HG03060 (cell line): ENCODE measurements at regions not wholly inside any gene's neighbourhood (a gene's known extent, or its start where the extent isn't known, plus 50 kb on each side); places are given as distances from the start of the nearest gene placed in this dataset.

Experiments
- ATAC-seq: cut with Tn5 transposase; IDR thresholded peaks from one replicate; pipeline ENCODE4 v1.9.1; 2021; ENCODE audit warnings: low read depth, moderate number of reproducible peaks; ENCODE audit not compliant: unreplicated experiment

DNA sequence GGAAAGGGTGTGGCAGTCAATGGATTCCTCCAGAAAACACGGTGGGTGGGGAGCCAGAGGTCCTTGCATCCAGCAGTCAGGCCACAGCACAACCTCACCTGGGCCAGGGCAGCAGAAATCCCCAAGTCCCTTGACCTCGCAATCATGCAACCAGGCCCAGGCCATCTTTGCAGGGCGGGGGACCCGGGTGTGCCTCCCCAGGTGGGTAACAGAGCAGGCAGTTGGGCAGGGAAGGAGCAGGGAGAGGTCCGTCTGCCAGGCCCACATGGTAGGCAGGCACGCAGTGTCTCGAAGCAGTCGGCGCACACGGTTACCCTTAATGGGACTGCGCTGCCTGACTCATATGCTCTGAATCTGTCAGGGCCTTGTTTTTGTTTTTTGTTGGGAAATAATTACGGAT lies 153.0 kb downstream of the RBFOX3 start:
- ATAC-seq: no peak

GRCh38 chr17:79457376-79457775 lies 153.5 kb downstream of the RBFOX3 start:
- ATAC-seq: no peak

DNA sequence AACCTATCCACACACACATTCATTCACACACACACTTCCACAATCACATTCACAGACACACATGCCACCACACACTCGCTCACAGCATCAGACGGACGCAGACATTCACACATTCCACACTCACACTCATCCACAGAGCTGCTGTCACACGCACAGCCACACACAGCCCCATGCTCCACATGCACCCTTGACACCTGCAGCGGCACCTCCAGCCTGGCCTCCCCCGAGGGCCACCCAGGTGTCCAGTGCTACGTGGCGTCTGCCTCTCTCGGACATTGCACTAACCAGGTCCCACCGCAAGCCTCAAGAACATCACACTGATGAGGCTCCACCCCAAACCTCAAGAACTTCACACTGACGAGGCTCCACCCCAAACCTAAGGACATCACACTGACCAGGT lies 155.2 kb downstream of the RBFOX3 start:
- ATAC-seq: no peak

- no peak for ATAC-seq
These were observed 156.0 kb downstream of the RBFOX3 start for GRCh38 chr17:79454826-79455225.

DNA sequence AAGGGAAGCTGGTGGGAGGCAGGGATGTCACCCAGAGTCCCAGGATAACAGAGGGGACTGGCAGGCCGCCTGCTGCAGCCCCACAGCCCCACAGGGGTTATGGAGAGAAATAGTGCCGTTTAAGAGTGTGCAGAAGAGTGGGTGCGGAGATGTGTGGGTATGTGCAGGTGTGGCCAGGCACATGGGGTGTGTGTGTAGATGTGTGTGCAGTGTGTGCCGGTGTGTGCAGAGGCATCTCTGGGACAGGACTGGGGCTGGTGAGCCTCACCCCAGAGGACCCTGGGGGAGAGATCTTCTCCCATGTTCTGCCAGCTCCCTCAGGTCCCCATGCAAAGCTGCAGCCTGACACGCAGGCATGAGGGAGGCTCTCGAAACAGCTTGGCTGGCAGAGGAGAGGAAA lies 157.4 kb downstream of the RBFOX3 start:
- ATAC-seq: no peak

DNA sequence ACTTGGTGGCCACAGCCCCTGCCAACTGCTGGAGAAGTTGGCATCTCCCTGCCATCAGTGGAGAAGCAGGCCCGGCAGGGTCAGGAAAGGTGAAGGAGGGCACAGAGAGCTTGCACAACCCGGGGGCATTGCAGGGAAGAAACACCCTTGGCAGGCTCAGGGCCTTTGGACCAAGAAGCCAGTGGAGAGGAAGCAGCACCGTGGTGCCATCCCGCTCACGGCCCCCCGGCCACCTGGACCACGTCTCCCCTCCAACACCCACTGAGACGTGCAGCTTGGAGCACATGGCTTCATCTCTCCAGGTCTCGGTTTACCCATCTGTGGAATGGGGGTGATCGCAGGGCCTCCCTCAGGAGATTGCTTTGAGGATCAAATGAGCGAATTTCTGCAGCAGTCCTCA lies 158.1 kb downstream of the RBFOX3 start:
- ATAC-seq: no peak

DNA sequence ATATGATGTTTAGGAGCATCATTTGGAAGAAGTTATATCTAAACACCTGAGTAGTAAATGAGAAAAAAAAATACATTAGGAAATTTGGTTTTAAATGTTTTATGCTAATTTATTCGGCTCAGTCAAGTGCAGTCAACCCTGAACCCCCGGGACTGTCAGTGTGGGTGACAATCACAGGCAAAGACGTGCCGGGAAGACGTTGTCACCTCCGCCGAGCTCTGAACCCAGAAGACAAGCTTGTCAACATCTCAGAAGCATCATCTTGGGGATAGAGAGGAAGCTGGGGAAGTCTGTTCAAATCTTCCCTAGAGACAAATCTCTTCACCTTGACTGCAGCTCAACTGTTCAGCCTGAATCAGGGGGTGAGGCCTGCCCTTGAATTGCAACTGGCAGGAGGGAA lies 159.7 kb downstream of the RBFOX3 start:
- ATAC-seq: no peak

DNA sequence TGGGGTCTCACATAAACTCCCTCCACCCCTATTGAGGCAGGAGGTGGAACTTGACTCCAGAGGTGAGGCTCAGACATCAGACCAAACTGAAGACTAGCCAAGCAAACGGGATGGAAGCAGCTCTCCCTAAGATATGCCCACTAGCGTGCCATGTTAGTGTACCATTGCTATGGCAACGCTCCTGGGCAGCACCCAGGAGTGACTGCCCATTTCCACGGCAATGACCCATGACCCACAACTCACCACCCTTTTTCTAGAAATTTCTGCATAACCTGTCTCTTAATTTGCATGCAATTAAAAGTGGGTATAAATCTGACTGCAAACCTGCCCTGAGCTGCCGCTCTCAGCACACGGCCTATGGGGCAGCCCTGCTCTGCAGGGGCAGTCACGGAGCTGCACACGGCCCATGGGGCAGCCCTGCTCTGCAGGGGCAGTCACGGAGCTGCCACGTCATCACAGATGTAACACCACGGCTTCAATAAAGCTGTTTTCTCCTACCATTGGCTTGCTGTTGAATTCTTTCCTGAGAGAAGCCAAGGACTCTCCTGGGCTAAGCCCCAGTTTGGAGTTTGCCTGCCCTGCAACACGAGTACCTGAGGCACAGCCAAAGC lies 164.3 kb downstream of the RBFOX3 start:
- no peak for ATAC-seq

- ATAC-seq: no peak
These were observed 166.7 kb downstream of the RBFOX3 start for GRCh38 chr17:79444198-79444597.

- no peak for ATAC-seq
These were observed 167.8 kb downstream of the RBFOX3 start for GRCh38 chr17:79443026-79443425.

DNA sequence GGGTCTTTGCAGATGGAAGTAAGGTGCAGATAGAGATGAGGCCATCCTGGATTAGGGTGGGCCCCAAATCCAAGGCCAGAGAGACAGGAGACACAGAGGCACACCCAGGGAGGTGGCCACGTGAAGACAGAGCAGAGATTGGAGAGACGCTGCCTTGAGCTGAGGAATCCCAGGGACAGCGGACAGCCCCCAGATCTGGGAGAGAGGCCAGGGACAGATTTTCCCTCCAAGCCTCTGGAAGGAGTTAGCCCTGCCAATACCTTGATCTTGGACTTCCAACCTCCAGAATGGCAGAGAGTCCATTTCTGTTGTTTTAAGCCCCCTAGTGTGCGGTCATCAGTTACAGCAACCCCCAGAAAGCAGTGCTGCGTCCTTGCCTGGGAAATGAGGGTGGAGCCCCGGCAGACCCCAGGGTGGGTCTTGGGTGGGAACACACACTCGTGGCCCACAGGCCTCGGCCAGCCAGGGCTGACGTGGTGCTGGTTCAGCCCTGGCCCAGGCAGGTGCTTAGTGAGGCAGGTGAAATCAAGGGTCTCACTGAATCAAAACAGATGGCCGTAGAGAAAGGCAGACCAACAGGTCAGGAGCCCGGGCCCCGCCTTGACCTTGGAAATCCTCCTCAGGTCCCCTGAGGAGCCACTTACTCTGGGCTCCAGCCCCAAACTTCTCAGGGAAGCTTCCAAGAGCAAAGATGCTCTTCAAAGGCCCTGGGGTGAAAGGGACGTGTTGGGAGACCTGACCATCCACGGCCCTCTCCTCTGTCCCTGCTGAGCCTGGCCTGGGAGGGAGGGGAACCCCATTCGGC lies 169.3 kb downstream of the RBFOX3 start:
- no peak for ATAC-seq

GRCh38 chr17:79440251-79440650 lies 170.6 kb downstream of the RBFOX3 start:
- ATAC-seq: no peak

- no peak for ATAC-seq
These were observed 171.4 kb downstream of the RBFOX3 start for GRCh38 chr17:79439493-79439892.

DNA sequence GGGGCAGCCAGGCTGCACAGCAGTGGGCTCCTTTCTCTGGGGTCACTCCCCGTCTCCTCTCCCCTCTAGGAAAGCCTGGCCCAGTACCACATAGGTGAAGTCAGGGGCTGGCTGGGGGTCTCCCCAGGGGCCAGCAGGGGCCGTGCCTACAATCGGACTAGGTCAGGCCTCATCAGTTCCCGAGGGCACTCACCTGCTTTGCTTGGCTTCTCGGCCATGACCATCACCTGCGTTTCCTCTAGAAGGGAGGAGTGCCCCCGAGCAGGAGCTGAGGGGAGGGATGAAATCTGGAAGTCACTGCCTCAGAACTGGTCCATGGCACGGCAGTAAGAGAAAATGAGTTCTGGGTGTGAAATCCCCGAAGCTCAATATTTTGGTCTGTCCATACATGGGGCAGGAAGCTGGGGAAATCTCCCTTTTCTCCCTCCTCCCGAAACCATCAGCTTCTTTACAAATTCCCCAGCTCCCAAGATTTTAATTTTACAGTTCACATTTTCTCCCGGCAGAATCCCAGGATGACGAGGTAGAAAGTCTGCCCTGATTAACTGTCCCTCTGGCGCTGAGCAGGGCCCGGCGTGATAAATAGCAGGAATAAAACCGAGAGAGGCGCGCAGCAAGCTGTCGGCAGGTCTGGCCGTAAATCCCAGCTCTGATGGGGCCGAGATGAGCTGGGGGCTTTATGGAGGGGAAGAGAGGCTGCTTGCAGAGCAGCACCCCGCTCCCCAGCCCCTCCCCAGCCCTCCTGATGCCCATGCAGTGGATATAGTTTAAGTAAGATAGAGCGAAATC lies 172.1 kb downstream of the RBFOX3 start:
- no peak for ATAC-seq

DNA sequence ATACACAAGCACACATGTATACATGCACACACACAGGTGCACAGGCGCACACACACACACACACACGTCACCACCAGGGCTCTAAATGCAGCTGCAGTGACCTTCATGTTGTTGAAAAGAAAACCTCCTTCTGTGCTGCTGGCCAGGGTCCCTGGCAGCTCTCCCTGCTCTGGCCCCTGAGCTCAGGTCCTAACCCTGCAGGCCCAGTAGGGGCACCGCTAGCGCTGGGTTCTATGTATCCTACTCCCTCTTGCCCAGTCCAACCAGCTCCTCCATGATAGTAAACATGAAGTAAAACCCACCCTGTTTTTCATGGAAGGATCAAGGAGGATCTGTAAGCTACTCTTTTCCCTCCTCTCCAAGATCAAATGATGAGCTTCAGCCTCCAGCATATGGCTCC lies 172.8 kb downstream of the RBFOX3 start:
- ATAC-seq: no peak

GRCh38 chr17:79437081-79437480 lies 173.8 kb downstream of the RBFOX3 start:
- no peak for ATAC-seq

GRCh38 chr17:79435962-79436361 lies 174.9 kb downstream of the RBFOX3 start:
- no peak for ATAC-seq

DNA sequence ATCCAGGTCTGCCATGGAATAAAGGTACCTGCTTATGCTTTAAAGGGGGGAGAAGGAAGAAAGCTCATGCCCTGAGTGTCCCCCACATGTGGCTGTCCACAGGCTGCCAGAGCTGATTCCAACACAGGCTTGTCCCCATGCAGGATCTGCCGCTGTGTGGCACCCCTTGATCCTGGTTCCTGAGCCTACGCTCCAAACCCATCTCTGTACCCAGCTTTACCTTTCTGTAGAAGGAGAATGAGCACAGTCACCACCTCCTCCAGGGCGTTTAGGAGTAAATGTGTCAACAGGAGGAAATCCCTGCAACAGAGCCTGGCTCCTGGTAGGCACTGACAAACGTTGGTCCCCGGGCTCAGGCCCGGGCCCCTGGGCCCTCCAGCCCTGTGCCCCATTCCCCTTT lies 175.6 kb downstream of the RBFOX3 start:
- no peak for ATAC-seq

- ATAC-seq: no peak
These were observed 176.6 kb downstream of the RBFOX3 start for GRCh38 chr17:79434215-79434614.

DNA sequence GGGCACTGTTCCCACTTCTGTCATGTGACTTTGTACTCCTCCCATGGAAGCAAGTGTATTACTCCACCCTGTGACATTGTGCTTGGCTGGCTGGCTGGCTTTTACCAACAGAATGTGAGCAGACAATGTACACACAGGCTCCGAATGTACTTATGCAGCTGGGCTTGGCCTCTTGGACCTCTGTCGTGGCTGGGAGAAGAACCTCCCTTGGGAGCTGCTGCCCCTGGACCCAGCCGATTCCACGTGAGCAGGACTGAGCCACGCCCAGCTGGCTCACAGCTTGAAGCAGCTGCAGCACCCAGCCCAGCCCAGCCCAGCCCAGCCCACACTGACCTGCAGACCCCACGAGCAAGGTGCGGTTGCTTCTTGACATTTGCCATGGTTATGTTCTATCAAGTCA lies 177.5 kb downstream of the RBFOX3 start:
- no peak for ATAC-seq

DNA sequence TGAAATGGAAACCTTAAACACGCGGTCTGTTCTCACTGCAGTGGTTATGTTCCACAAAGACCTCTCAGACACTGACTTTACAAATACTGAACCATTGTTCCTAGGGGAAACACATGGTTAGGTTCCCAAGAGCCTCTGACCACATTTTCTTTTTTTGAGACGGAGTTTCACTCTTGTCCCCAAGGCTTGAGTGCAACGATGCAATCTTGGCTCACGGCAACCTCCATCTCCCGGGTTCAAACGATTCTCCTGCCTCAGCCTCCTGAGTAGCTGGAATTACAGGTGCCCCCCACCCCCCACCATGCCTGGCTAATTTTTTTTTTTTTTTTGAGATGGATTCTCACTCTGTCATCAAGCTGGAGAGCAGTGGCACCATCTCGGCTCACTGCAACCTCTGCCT lies 179.7 kb downstream of the RBFOX3 start:
- no peak for ATAC-seq
